HCT116 (cell line): ENCODE measurements at regions not wholly inside any gene's neighbourhood (a gene's known extent, or its start where the extent isn't known, plus 50 kb on each side); places are given as distances from the start of the nearest gene placed in this dataset.

Experiments used
- CBX3 ChIP-seq: IDR thresholded peaks from 2 replicates; pipeline ENCODE4 v1.6.1; 2012; ENCODE audit warnings: low read depth
- EGR1 ChIP-seq: IDR thresholded peaks from 2 replicates; pipeline ENCODE4 v1.6.1; 2012; ENCODE audit warnings: low read depth
- EZH2 ChIP-seq: fragments of 200-600 bp; sonication (generic); IDR thresholded peaks from 2 replicates; pipeline ENCODE4 v1.6.1; 2017; ENCODE audit warnings: antibody characterized with exemption, mixed run types
- EZH2phosphoT487 ChIP-seq: fragments of 200-600 bp; IDR thresholded peaks from 2 replicates; pipeline ENCODE4 v1.6.1; 2018; ENCODE audit warnings: antibody characterized with exemption, borderline replicate concordance
- JUND ChIP-seq: IDR thresholded peaks from 2 replicates; pipeline ENCODE4 v1.6.1; 2012
- POLR2A ChIP-seq: IDR thresholded peaks from 2 replicates; pipeline ENCODE4 v1.7.0; 2011; ENCODE audit warnings: borderline replicate concordance; ENCODE audit not compliant: insufficient read depth, insufficient read length; ENCODE audit errors: extremely low read depth
- POLR2AphosphoS5 ChIP-seq: IDR thresholded peaks from 2 replicates; pipeline ENCODE4 v1.6.1; 2011; ENCODE audit warnings: mild to moderate bottlenecking, low read depth, low read length, moderate library complexity
- RAD21 ChIP-seq: IDR thresholded peaks from 2 replicates; pipeline ENCODE4 v1.6.1; 2012; ENCODE audit warnings: low read depth, mild to moderate bottlenecking
- SP1 ChIP-seq: IDR thresholded peaks from 2 replicates; pipeline ENCODE4 v1.6.1; 2012; ENCODE audit warnings: low read depth
- SRF ChIP-seq: IDR thresholded peaks from 2 replicates; pipeline ENCODE4 v1.6.1; 2012; ENCODE audit warnings: low read depth
- TCF7L2 ChIP-seq: IDR thresholded peaks from 2 replicates; pipeline ENCODE4 v1.7.0; 2011; ENCODE audit warnings: borderline replicate concordance, inconsistent platforms; ENCODE audit not compliant: insufficient read depth, insufficient read length; ENCODE audit errors: extremely low read depth
- YY1 ChIP-seq: IDR thresholded peaks from 2 replicates; pipeline ENCODE4 v1.6.1; 2011; ENCODE audit warnings: low read length, low read depth, moderate library complexity, mild to moderate bottlenecking; ENCODE audit not compliant: insufficient replicate concordance; ENCODE audit errors: extremely low read depth
- TF ChIP-seq, protein P1 (sequence below), 3 experiments: fragments of 200-600 bp in 1 of 3; sonication (generic) in 1 of 3; IDR thresholded peaks in 2 of 3; conservative IDR thresholded peaks in 1 of 3; 2 replicates each; pipeline ENCODE4 v1.5.1; 2012 to 2017; ENCODE audit warnings: low read depth in 2 of 3, low read length in 2 of 3, antibody characterized with exemption in 1 of 3, borderline replicate concordance in 1 of 3, control low read depth in 1 of 3, mild to moderate bottlenecking in 1 of 3, mixed read lengths in 1 of 3, mixed run types in 1 of 3, moderate library complexity in 1 of 3; ENCODE audit not compliant: insufficient read depth in 1 of 3

DNA sequence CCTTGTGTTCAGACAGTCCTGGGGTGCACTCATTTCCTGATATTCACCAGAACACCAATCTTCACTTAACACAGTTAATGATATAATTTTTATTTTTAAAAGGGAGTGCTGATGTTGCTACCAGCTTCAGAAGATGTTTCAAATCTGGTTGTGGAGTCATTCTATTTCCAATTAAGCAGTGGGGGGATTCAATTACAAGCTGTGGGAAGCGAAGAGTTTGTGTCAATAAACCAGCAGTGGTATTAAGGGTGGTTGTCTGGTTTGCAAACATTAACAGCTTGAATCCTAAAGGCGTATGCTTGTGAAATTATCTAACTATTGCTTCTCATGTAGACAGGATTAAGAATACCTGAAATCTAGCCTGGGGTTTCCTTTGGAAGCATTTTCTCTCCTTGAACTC lies 1637.5 kb upstream of the GOT2 start:
- TF ChIP-seq, protein P1, sequence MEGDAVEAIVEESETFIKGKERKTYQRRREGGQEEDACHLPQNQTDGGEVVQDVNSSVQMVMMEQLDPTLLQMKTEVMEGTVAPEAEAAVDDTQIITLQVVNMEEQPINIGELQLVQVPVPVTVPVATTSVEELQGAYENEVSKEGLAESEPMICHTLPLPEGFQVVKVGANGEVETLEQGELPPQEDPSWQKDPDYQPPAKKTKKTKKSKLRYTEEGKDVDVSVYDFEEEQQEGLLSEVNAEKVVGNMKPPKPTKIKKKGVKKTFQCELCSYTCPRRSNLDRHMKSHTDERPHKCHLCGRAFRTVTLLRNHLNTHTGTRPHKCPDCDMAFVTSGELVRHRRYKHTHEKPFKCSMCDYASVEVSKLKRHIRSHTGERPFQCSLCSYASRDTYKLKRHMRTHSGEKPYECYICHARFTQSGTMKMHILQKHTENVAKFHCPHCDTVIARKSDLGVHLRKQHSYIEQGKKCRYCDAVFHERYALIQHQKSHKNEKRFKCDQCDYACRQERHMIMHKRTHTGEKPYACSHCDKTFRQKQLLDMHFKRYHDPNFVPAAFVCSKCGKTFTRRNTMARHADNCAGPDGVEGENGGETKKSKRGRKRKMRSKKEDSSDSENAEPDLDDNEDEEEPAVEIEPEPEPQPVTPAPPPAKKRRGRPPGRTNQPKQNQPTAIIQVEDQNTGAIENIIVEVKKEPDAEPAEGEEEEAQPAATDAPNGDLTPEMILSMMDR (IDR thresholded peaks at IDR 0.05 in 2 of 3, conservative IDR thresholded peaks at IDR 0.05 in 1 of 3; ENCODE audit: borderline replicate concordance in 1 of 3, insufficient read depth in 1 of 3, low read depth in 2 of 3, low read length in 2 of 3): no peak
- TF ChIP-seq POLR2A (no peak), POLR2AphosphoS5 (no peak), SP1 (no peak), EZH2phosphoT487 (no peak), SRF (no peak), RAD21 (no peak), TCF7L2 (no peak), CBX3 (no peak), EGR1 (no peak), YY1 (no peak), JUND (no peak), EZH2 (no peak)
